GM19238 (cell line): ENCODE measurements at regions not wholly inside any gene's neighbourhood (a gene's known extent, or its start where the extent isn't known, plus 50 kb on each side); places are given as distances from the start of the nearest gene placed in this dataset.

Experiments used
- DNase-seq: peaks from one replicate; pipeline ENCODE4 v3.0.0; 2011; ENCODE audit warnings: low spot score; ENCODE audit not compliant: insufficient read length

GRCh38 chr10:64484811-64485330, 963.7 kb downstream of the REEP3 start:
- DNase-seq = no peak

GRCh38 chr10:64486149-64486548, 964.9 kb downstream of the REEP3 start:
- DNase-seq = no peak

GRCh38 chr10:64486901-64487300, 965.7 kb downstream of the REEP3 start:
- no peak for DNase-seq

GRCh38 chr10:64494901-64495300, 973.7 kb downstream of the REEP3 start:
- DNase-seq = no peak

GRCh38 chr10:64497306-64497705, 976.1 kb downstream of the REEP3 start:
- no peak for DNase-seq

- DNase-seq = no peak
Measured at GRCh38 chr10:64501807-64502206, 980.6 kb downstream of the REEP3 start.

GRCh38 chr10:64502936-64503335, 981.7 kb downstream of the REEP3 start:
- no peak for DNase-seq

- no peak for DNase-seq
Measured at GRCh38 chr10:64503429-64503828, 982.2 kb downstream of the REEP3 start.

- DNase-seq = no peak
Measured at GRCh38 chr10:64505501-64505900, 984.3 kb downstream of the REEP3 start.

GRCh38 chr10:64506963-64507362, 985.8 kb downstream of the REEP3 start:
- DNase-seq = no peak

- DNase-seq = no peak
Measured at GRCh38 chr10:64507651-64508028, 986.4 kb downstream of the REEP3 start.

- no peak for DNase-seq
Measured at GRCh38 chr10:64508029-64508661, 986.9 kb downstream of the REEP3 start.

- no peak for DNase-seq
Measured at GRCh38 chr10:64515970-64516699, 994.9 kb downstream of the REEP3 start.

- no peak for DNase-seq
Measured at GRCh38 chr10:64518456-64518855, 997.3 kb downstream of the REEP3 start.

GRCh38 chr10:64519427-64519826, 998.2 kb downstream of the REEP3 start:
- DNase-seq = no peak

- DNase-seq = no peak
Measured at GRCh38 chr10:64519831-64520230, 998.6 kb downstream of the REEP3 start.

GRCh38 chr10:64523065-64523759, 1002.0 kb downstream of the REEP3 start:
- no peak for DNase-seq

GRCh38 chr10:64528294-64529002, 1007.2 kb downstream of the REEP3 start:
- no peak for DNase-seq

- DNase-seq = no peak
Measured at GRCh38 chr10:64529003-64529350, 1007.8 kb downstream of the REEP3 start.

- DNase-seq = no peak
Measured at GRCh38 chr10:64534616-64535015, 1013.4 kb downstream of the REEP3 start.

GRCh38 chr10:64535131-64535867, 1014.1 kb downstream of the REEP3 start:
- no peak for DNase-seq
